Prostate gland (tissue), 2 donors: ENCODE measurements at regions not wholly inside any gene's neighbourhood (a gene's known extent, or its start where the extent isn't known, plus 50 kb on each side); places are given as distances from the start of the nearest gene placed in this dataset.

Experiments
- DNase-seq: peaks from one replicate; pipeline ENCODE4 v3.0.0-alpha.2; 2019; ENCODE audit warnings: low spot score
- H3K27ac ChIP-seq, 2 donors: fragments of 200-600 bp; sonication (generic); 2 replicates each; pipeline ENCODE4 v1.5.1; 2017 to 2019
- H3K27me3 ChIP-seq: fragments of 200-600 bp; sonication (generic); replicated peaks from 2 replicates; pipeline ENCODE4 v1.5.1; 2019; ENCODE audit not compliant: insufficient read depth
- H3K36me3 ChIP-seq, 2 donors: fragments of 200-600 bp; sonication (generic); 1 replicate in 1 of 2; 2 replicates in 1 of 2; pipeline versions ENCODE4 v1.5.1 to v1.8.1; 2017 to 2019
- H3K4me1 ChIP-seq: fragments of 200-600 bp; sonication (generic); replicated peaks from 2 replicates; pipeline ENCODE4 v1.5.1; 2019
- H3K4me3 ChIP-seq, 2 donors: fragments of 200-600 bp; sonication (generic); 2 replicates each; pipeline ENCODE4 v1.5.1; 2017 to 2019
- H3K9me3 ChIP-seq: fragments of 200-600 bp; sonication (generic); 2 replicates; pipeline ENCODE4 v1.5.1; 2017
- CTCF ChIP-seq, 4 experiments: fragments of 200-600 bp in 2 of 4; fragments of 450-650 bp in 2 of 4; sonication (generic) in 2 of 4; IDR thresholded peaks; 1 replicate in 3 of 4; 2 replicates in 1 of 4; pipeline ENCODE4 v1.5.1; 2016 to 2019; ENCODE audit warnings: antibody characterized with exemption in 4 of 4, mild to moderate bottlenecking in 2 of 4, moderate library complexity in 2 of 4
- POLR2A ChIP-seq: fragments of 450-650 bp; IDR thresholded peaks from one replicate; pipeline ENCODE4 v1.6.1; 2016; ENCODE audit warnings: antibody characterized with exemption, mild to moderate bottlenecking
- POLR2AphosphoS5 ChIP-seq: sonication (generic); formaldehyde crosslinking; IDR thresholded peaks from one replicate; pipeline ENCODE4 v1.6.1; 2017; ENCODE audit warnings: antibody characterized with exemption
- WGBS: methylation state at CpG from one replicate; pipeline ENCODE4 v1.1.5; 2018; 5-methylcytosine and 5-hydroxymethylcytosine counted together
- intact Hi-C: fragments of 100-400 bp; cut with DNase I; formaldehyde crosslinking; loops from one replicate; pipeline ENCODE4 v1.14.2; 2022

GRCh38 chr6:91243436-91243835 lies 656.6 kb upstream of the MAP3K7 start:
- no peaks in the 10 kb centered on the region for H3K27me3 ChIP-seq
- H3K9me3 ChIP-seq: no peaks in the 10 kb centered on the region
- intact Hi-C loops: no loop called here
- WGBS: 90% methylated on average over 2 of the region's 2 CpGs
- no peak overlapping the region for H3K27ac ChIP-seq
- TF ChIP-seq POLR2A (no peak), CTCF (IDR thresholded peaks at IDR 0.05) (no peak), POLR2AphosphoS5 (no peak)
- H3K4me1 ChIP-seq: no peaks in the 10 kb centered on the region
- DNase-seq: no peak
- no peaks in the 10 kb centered on the region for H3K36me3 ChIP-seq
- H3K4me3 ChIP-seq: no peak overlapping the region

- Histone ChIP-seq H3K4me3 (no peak overlapping the region), H3K9me3 (no peaks in the 10 kb centered on the region), H3K4me1 (no peaks in the 10 kb centered on the region), H3K36me3 (no peaks in the 10 kb centered on the region), H3K27ac (no peak overlapping the region), H3K27me3 (no peaks in the 10 kb centered on the region)
- intact Hi-C loops: no loop called here
- no peak for TF ChIP-seq CTCF (IDR thresholded peaks at IDR 0.05)
- no peak for TF ChIP-seq POLR2A
- TF ChIP-seq POLR2AphosphoS5: no peak
- 81% methylated on average over 3 of the region's 3 CpGs for WGBS
- DNase-seq: no peak
Observed at GRCh38 chr6:91242614-91242949, 655.7 kb upstream of the MAP3K7 start.

GRCh38 chr6:91241946-91242613 lies 655.2 kb upstream of the MAP3K7 start:
- no peak for TF ChIP-seq POLR2A
- no peak for TF ChIP-seq POLR2AphosphoS5
- no peak for TF ChIP-seq CTCF (IDR thresholded peaks at IDR 0.05)
- no peak overlapping the region for H3K27ac ChIP-seq
- no peaks in the 10 kb centered on the region for H3K36me3 ChIP-seq
- DNase-seq: no peak
- no peaks in the 10 kb centered on the region for H3K4me1 ChIP-seq
- H3K27me3 ChIP-seq: no peaks in the 10 kb centered on the region
- 71% methylated on average over 6 of the region's 6 CpGs for WGBS
- intact Hi-C loops: no loop called here
- H3K4me3 ChIP-seq: no peak overlapping the region
- no peaks in the 10 kb centered on the region for H3K9me3 ChIP-seq

- 57% methylated on average over 1 of the region's 1 CpG for WGBS
- no peak for TF ChIP-seq POLR2AphosphoS5
- no peak for TF ChIP-seq POLR2A
- no peak for TF ChIP-seq CTCF (IDR thresholded peaks at IDR 0.05)
- H3K4me3 ChIP-seq: no peak overlapping the region
- H3K9me3 ChIP-seq: no peaks in the 10 kb centered on the region
- no peaks in the 10 kb centered on the region for H3K4me1 ChIP-seq
- no peak overlapping the region for H3K27ac ChIP-seq
- no peaks in the 10 kb centered on the region for H3K36me3 ChIP-seq
- no peak for DNase-seq
- H3K27me3 ChIP-seq: no peaks in the 10 kb centered on the region
- intact Hi-C loops: no loop called here
Observed at GRCh38 chr6:91240878-91241603, 654.2 kb upstream of the MAP3K7 start.
